Activated CD4-positive, alpha-beta T cell treated with anti-CD3 and anti-CD28 coated beads for 36 hours (primary cell): ENCODE measurements at regions not wholly inside any gene's neighbourhood (a gene's known extent, or its start where the extent isn't known, plus 50 kb on each side); places are given as distances from the start of the nearest gene placed in this dataset.
"Not testable (repeated sequence)": the region's sequence is repeated elsewhere in the genome, so short reads cannot be mapped to it uniquely, and the experiment has no call there.

Source experiments
- ATAC-seq: fragments of 200-7000 bp; cut with Tn5 transposase; one replicate; pipeline ENCODE4 v1.10.0; 2021; ENCODE audit warnings: mild to moderate bottlenecking, moderate library complexity
- CTCF ChIA-PET: fragments of 350-600 bp; sonication (Branson Sonifier 250); formaldehyde crosslinking; loops from one replicate; lab custom pipeline; 2021; ENCODE audit warnings: antibody characterized with exemption; lab: Charles Lee
- POLR2A ChIA-PET: fragments of 350-600 bp; sonication (Branson Sonifier 250); formaldehyde crosslinking; loops from one replicate; lab custom pipeline; 2021; ENCODE audit warnings: antibody characterized with exemption, inconsistent platforms; lab: Charles Lee
- DNase-seq: peaks from one replicate; pipeline ENCODE4 v3.0.0-alpha.2; 2020
- H3K27ac Mint-ChIP-seq: one replicate; pipeline ENCODE4 v1.8.0; 2021; ENCODE audit warnings: mixed read lengths
- H3K27me3 Mint-ChIP-seq: one replicate; pipeline ENCODE4 v1.8.0; 2021; ENCODE audit warnings: mixed read lengths
- H3K36me3 Mint-ChIP-seq: one replicate; pipeline ENCODE4 v1.8.0; 2021; ENCODE audit warnings: low read depth, mixed read lengths
- H3K4me1 Mint-ChIP-seq: one replicate; pipeline ENCODE4 v1.8.0; 2021; ENCODE audit warnings: mixed read lengths
- H3K4me3 Mint-ChIP-seq: one replicate; pipeline ENCODE4 v1.8.0; 2021; ENCODE audit warnings: mild to moderate bottlenecking, moderate library complexity, mixed read lengths
- H3K9me3 Mint-ChIP-seq: one replicate; pipeline ENCODE4 v1.8.0; 2021; ENCODE audit warnings: low read depth, mixed read lengths
- intact Hi-C, 2 experiments: fragments of 100-400 bp; cut with DNase I in 1 of 2; cut with micrococcal nuclease in 1 of 2; formaldehyde crosslinking; loops; one replicate each; pipeline versions ENCODE4 v1.14.2 to v1.15.1; 2022 to 2024; cut with DNase I, micrococcal nuclease

- intact Hi-C loops: no loop called here
- CTCF ChIA-PET: no interaction called here
Observed at GRCh38 chr5:13212886-13213285, 731.6 kb downstream of the DNAH5 start.

DNA sequence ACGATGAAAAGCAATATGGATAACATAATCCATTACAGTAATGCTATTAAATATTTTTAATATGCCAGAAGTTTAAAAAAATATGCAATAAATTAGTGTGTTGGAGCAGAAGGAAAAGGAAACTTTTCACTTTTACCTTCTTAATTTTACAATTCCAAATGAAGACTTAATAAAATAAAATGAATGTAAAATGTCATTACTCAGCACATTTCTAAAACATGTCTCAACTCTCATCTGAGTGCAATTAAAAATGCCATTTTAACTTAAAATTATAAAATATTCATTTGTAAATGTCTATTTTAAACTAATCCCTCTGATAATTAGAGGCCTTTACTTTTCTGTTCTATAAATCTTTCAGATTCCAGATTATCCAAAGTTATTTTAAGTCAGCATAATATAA, 733.4 kb downstream of the DNAH5 start:
- Mint-ChIP-seq H3K4me3 (no peak overlapping the region), H3K4me1 (no peaks in the 10 kb centered on the region), H3K27ac (no peak overlapping the region), H3K36me3 (no peaks in the 10 kb centered on the region), H3K9me3 (peaks cover 14% of the 10 kb centered on the region), H3K27me3 (no peaks in the 10 kb centered on the region)
- DNase-seq: no peak
- CTCF ChIA-PET: no interaction called here
- intact Hi-C loops: no loop called here
- ATAC-seq: no peak
- POLR2A ChIA-PET: no interaction called here

More at GRCh38 chr5:13212886-13213285, 731.6 kb downstream of the DNAH5 start:
- no peak for DNase-seq
- no peaks in the 10 kb centered on the region for H3K4me1 Mint-ChIP-seq
- H3K27me3 Mint-ChIP-seq: no peaks in the 10 kb centered on the region
- H3K4me3 Mint-ChIP-seq: no peak overlapping the region
- POLR2A ChIA-PET: no interaction called here
- H3K27ac Mint-ChIP-seq: no peak overlapping the region
- no peak for ATAC-seq
- no peaks in the 10 kb centered on the region for H3K36me3 Mint-ChIP-seq
- H3K9me3 Mint-ChIP-seq: peaks cover 14% of the 10 kb centered on the region

DNA sequence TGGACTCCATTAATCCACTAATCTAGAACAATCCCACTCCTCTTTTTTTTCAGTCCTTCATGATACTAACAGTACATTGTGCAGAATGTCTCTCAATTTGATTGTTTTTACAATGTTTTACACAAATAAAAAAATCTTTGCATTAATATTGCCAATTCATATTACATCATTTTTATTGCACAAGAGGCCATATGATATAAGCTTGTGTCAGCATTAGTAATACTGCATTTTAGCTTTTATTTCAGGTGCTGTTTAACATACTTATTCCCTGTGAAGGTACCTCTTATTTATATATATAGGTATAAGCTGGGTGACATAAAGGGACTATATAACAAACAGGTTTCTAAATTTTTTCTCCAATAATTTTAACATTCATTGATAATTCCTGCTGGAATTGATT, 737.4 kb downstream of the DNAH5 start:
- POLR2A ChIA-PET: no interaction called here
- no peaks in the 10 kb centered on the region for H3K27me3 Mint-ChIP-seq

DNA sequence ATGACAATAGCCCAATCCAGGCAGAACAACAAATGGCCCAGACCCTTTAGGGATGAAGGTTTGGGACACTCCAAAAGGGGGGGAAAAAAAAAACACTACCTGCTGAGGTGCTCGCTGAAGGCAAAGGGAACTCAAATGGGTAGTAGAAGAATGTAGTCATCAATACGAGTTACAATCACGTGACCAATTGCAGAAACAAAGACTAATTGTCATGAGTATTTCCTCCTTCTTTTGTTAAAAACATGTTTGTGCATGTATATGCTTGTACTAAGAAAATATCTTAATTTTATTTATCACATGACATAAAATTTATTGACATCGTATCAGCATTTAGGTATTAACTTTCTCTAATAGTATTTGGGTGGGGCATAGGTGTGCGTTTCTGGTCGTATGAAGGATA, 743.5 kb downstream of the DNAH5 start:
- CTCF ChIA-PET: no interaction called here
- intact Hi-C loops: no loop called here
- DNase-seq (no peak), ATAC-seq (no peak)
- Mint-ChIP-seq H3K4me3 (no peak overlapping the region), H3K27ac (no peak overlapping the region), H3K9me3 (peaks cover 28% of the 10 kb centered on the region), H3K36me3 (no peaks in the 10 kb centered on the region), H3K4me1 (no peaks in the 10 kb centered on the region), H3K27me3 (no peaks in the 10 kb centered on the region)
- POLR2A ChIA-PET: no interaction called here

More for the DNA sequence above, 737.4 kb downstream of the DNAH5 start:
- no peaks in the 10 kb centered on the region for H3K4me1 Mint-ChIP-seq
- DNase-seq (no peak), ATAC-seq (no peak)
- H3K4me3 Mint-ChIP-seq: no peak overlapping the region
- CTCF ChIA-PET: no interaction called here
- no peaks in the 10 kb centered on the region for H3K36me3 Mint-ChIP-seq
- no peak overlapping the region for H3K27ac Mint-ChIP-seq
- intact Hi-C loops: no loop called here
- peaks cover 15% of the 10 kb centered on the region for H3K9me3 Mint-ChIP-seq

GRCh38 chr5:13198226-13198625, 746.3 kb downstream of the DNAH5 start:
- H3K4me1 Mint-ChIP-seq, ATAC-seq, intact Hi-C loops, H3K27ac Mint-ChIP-seq, DNase-seq, POLR2A ChIA-PET, H3K36me3 Mint-ChIP-seq, H3K4me3 Mint-ChIP-seq, H3K27me3 Mint-ChIP-seq: not testable (repeated sequence)
- CTCF ChIA-PET: interaction anchor here (0.6 kb wide), 1 partner anchor 10 kb away, joined by 3 read pairs; no protein-coding TSS in a partner anchor
- peaks cover 23% of the 10 kb centered on the region for H3K9me3 Mint-ChIP-seq

- DNase-seq: no peak
- ChIA-PET CTCF (no interaction called here), POLR2A (no interaction called here)
- Mint-ChIP-seq H3K4me1 (no peaks in the 10 kb centered on the region), H3K36me3 (no peaks in the 10 kb centered on the region), H3K27me3 (no peaks in the 10 kb centered on the region), H3K9me3 (peaks cover 11% of the 10 kb centered on the region), H3K4me3 (no peak overlapping the region), H3K27ac (no peak overlapping the region)
- ATAC-seq: no peak
- intact Hi-C loops: no loop called here
Observed at GRCh38 chr5:13189532-13189931, 755.0 kb downstream of the DNAH5 start.

DNA sequence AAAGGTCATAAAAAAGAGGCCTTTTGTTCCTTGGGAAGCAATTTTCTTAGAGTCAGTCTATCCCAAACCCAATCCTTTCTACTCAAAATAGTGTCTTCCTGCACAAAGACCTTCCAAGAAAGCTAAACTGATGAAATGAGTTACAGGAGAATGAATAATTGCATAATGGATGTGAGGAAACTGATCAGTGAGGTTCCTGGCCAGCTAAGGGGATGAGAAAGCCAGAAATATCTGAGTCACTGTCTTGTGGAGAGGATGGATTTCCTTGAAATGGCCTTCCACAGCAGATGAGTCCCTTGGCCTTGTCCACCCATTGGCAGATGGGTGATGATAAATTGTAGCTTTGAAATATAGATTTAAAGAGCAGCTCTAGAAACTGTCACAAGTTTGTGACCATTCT, 756.1 kb downstream of the DNAH5 start:
- Mint-ChIP-seq H3K36me3 (no peaks in the 10 kb centered on the region), H3K9me3 (peaks cover 13% of the 10 kb centered on the region), H3K4me1 (no peaks in the 10 kb centered on the region), H3K4me3 (no peak overlapping the region), H3K27me3 (no peaks in the 10 kb centered on the region), H3K27ac (no peak overlapping the region)
- POLR2A ChIA-PET: no interaction called here
- intact Hi-C loops: no loop called here
- ATAC-seq: no peak
- DNase-seq: no peak
- CTCF ChIA-PET: interaction anchor here (0.6 kb wide), 2 partner anchors 10 to 398 kb away, joined by 3 read pairs; no protein-coding TSS in a partner anchor

- CTCF ChIA-PET: no interaction called here
- H3K9me3 Mint-ChIP-seq: peaks cover 18% of the 10 kb centered on the region
- ATAC-seq: no peak
Observed at GRCh38 chr5:13187186-13187585, 757.3 kb downstream of the DNAH5 start.

DNA sequence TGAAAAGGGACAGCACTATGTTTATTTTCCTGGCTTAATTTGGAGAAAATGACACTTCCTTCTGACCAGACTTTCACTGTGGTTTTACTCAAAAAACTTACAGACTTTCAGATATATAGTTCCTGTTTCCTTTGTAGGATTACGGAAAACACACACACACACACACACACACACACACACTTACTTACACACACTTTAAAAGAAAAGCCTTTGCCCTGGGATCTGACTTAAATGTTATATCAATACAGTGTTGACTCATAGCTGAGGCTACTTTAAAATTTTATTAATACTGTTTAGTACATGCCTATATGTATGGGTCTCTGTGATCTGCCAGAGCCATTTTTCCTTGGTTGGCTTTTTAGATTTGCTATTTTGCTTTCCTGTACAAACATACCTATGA, 758.3 kb downstream of the DNAH5 start:
- Mint-ChIP-seq H3K4me3 (no peak overlapping the region), H3K27me3 (no peaks in the 10 kb centered on the region), H3K9me3 (peaks cover 17% of the 10 kb centered on the region), H3K36me3 (no peaks in the 10 kb centered on the region), H3K27ac (no peak overlapping the region), H3K4me1 (no peaks in the 10 kb centered on the region)
- ChIA-PET POLR2A (no interaction called here), CTCF (no interaction called here)
- intact Hi-C loops: no loop called here
- DNase-seq: no peak
- ATAC-seq: no peak

More at GRCh38 chr5:13187186-13187585, 757.3 kb downstream of the DNAH5 start:
- POLR2A ChIA-PET: no interaction called here
- Mint-ChIP-seq H3K4me1 (no peaks in the 10 kb centered on the region), H3K4me3 (no peak overlapping the region), H3K36me3 (no peaks in the 10 kb centered on the region), H3K27me3 (no peaks in the 10 kb centered on the region), H3K27ac (no peak overlapping the region)
- DNase-seq: no peak
- intact Hi-C loops: no loop called here

DNA sequence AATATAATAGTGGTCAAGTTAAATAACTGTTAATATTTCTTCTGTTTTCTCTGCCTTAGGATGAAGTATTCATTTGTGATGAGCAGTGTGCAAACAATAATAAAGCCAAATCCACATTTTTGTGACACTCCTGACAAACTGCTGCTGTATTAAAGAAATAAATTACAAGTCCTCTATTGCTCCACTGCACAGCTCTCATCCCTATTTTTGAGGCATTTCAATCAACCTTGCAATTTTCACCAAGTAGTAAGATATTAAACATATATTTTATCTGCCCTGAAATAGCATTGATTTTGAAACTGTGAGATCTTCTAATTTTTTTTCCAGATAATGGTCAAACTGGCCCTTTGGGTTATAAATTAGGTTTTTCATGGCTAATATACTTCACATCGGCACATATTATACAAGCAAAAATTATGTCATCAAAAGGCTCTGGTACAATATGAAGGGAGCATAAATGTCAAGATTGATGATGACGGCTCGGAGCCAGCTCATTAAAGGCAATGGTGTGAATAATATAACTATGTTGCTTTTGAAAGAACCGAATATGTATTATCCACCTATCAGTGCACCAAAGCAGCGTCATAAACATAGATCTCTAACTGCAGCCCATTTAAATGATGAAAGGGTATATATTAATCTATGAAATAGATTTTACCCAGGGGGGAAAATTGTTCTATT, 764.9 kb downstream of the DNAH5 start:
- H3K27ac Mint-ChIP-seq: no peak overlapping the region
- DNase-seq (no peak), ATAC-seq (no peak)
- H3K36me3 Mint-ChIP-seq: no peaks in the 10 kb centered on the region
- ChIA-PET CTCF (no interaction called here), POLR2A (no interaction called here)
- H3K27me3 Mint-ChIP-seq: no peaks in the 10 kb centered on the region
- no peak overlapping the region for H3K4me3 Mint-ChIP-seq
- H3K9me3 Mint-ChIP-seq: peaks cover 16% of the 10 kb centered on the region
- no peaks in the 10 kb centered on the region for H3K4me1 Mint-ChIP-seq
- intact Hi-C loops: no loop called here

DNA sequence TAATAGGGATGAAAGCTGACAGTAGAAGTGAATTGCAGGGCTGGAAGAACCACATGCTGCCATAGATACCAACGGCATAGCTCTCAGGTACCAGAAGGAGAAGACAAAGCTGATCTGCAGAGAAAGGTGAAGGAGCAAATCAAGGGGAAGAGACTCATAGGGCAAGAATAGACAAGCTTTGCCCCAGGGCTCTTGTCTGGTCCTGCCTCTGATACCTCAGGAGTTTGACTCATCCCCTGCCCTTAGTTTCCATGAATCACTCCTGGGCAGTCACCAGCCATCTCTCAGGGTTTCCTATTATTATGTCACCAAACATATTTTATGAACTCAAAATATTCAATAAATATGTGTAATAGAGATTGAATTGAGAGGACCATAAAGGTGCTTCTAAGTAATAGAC, 800.9 kb downstream of the DNAH5 start:
- H3K27me3 Mint-ChIP-seq: no peaks in the 10 kb centered on the region
- DNase-seq: no peak
- no peaks in the 10 kb centered on the region for H3K4me1 Mint-ChIP-seq
- no peaks in the 10 kb centered on the region for H3K36me3 Mint-ChIP-seq
- peaks cover 16% of the 10 kb centered on the region for H3K9me3 Mint-ChIP-seq
- no peak overlapping the region for H3K4me3 Mint-ChIP-seq
- intact Hi-C loops: no loop called here
- H3K27ac Mint-ChIP-seq: no peak overlapping the region
- ChIA-PET POLR2A (no interaction called here), CTCF (no interaction called here)
- no peak for ATAC-seq

DNA sequence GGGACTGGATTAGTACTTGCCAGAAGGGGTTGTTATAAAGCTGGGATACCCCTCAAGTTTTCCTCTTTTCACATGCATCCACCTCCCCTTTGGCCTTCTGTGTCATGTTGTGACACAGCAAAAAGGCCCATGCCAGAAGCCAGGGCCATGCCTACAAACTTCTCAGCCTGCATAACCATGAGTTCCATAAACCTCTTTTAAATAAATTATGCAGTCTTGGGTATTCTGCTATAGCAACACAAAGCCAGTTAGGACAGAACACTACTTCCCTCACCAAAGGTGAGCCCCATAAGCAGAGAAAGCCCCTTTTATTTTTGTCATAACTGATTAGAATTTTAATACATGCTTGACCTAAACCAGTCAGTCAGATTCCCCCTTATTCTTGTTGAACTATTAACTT, 801.3 kb downstream of the DNAH5 start:
- no peak overlapping the region for H3K27ac Mint-ChIP-seq
- H3K36me3 Mint-ChIP-seq: no peaks in the 10 kb centered on the region
- H3K9me3 Mint-ChIP-seq: peaks cover 14% of the 10 kb centered on the region
- DNase-seq (no peak), ATAC-seq (no peak)
- ChIA-PET POLR2A (no interaction called here), CTCF (no interaction called here)
- intact Hi-C loops: no loop called here
- no peak overlapping the region for H3K4me3 Mint-ChIP-seq
- no peaks in the 10 kb centered on the region for H3K27me3 Mint-ChIP-seq
- no peaks in the 10 kb centered on the region for H3K4me1 Mint-ChIP-seq
